ENCODE measurements at regions not wholly inside any gene's neighbourhood (a gene's known extent, or its start where the extent isn't known, plus 50 kb on each side); places are given as distances from the start of the nearest gene placed in this dataset.

GRCh38 chr10:78176320-78177317 lies 143.0 kb downstream of the RPS24 start:
- Histone ChIP-seq H2AFZ (ENCODE audit: low read length) (peak overlapping the region; percentile 60), H3K18ac (ENCODE audit: low read length) (peak overlapping the region; percentile 73), H3K4me3 (ENCODE audit: low read length in 2 of 2) (no peak overlapping the region), H3K23ac (ENCODE audit: low read depth, low read length, poor library complexity) (no peak overlapping the region), H2BK120ac (ENCODE audit: low read depth, low read length) (no peak overlapping the region), H3K4me1 (ENCODE audit: control insufficient read depth in 2 of 2, insufficient read depth in 1 of 2, low read depth in 1 of 2, low read length in 2 of 2) (peaks cover 26 to 40% of the 10 kb centered on the region in 2 donors), H4K91ac (ENCODE audit: low read depth, low read length, poor library complexity) (no peak overlapping the region), H2BK5ac (ENCODE audit: low read length) (no peak overlapping the region), H3K4ac (ENCODE audit: low read length) (no peak overlapping the region), H3K9ac (ENCODE audit: low read depth, low read length, poor library complexity) (no peak overlapping the region), H3K14ac (ENCODE audit: low read length) (no peak overlapping the region), H3K9me3 (replicated peaks in 1 of 2; ENCODE audit: control insufficient read depth in 2 of 2, insufficient read depth in 1 of 2, low read depth in 1 of 2, low read length in 2 of 2) (no peaks in the 10 kb centered on the region), H3K27me3 (ENCODE audit: control insufficient read depth in 3 of 3, insufficient read depth in 3 of 3, low read depth in 1 of 3, low read length in 3 of 3) (peaks cover 0 to 27% (median 0%) of the 10 kb centered on the region in 3 experiments), H3K79me1 (ENCODE audit: low read depth, low read length) (no peaks in the 10 kb centered on the region), H2BK12ac (ENCODE audit: low read length) (no peak overlapping the region), H2AK5ac (ENCODE audit: low read depth, low read length) (peak overlapping the region; percentile 48), H3K4me2 (ENCODE audit: insufficient read depth, low read length, poor library complexity, severe bottlenecking) (no peak overlapping the region), H4K8ac (ENCODE audit: low read depth, low read length) (no peak overlapping the region), H3K27ac (replicated peaks; ENCODE audit: low read length) (peak overlapping the region; percentile 21), H3K36me3 (replicated peaks in 1 of 2; ENCODE audit: control insufficient read depth in 2 of 2, insufficient read depth in 2 of 2, low read length in 2 of 2) (no peaks in the 10 kb centered on the region), H2BK15ac (ENCODE audit: low read length) (no peak overlapping the region)
- peak; percentile 14 for DNase-seq (ENCODE audit: low spot score)
- WGBS, 2 donors (ENCODE audit: extremely low coverage in 2 of 2, insufficient read length in 2 of 2, insufficient replicate concordance in 1 of 2): no CpG with 5 or more reads among the region's 24 CpGs

GRCh38 chr10:78177491-78178185 lies 144.0 kb downstream of the RPS24 start:
- Histone ChIP-seq H3K23ac (ENCODE audit: low read depth, low read length, poor library complexity) (no peak overlapping the region), H2BK12ac (ENCODE audit: low read length) (no peak overlapping the region), H2BK120ac (ENCODE audit: low read depth, low read length) (no peak overlapping the region), H3K4me1 (ENCODE audit: control insufficient read depth in 2 of 2, insufficient read depth in 1 of 2, low read depth in 1 of 2, low read length in 2 of 2) (peaks cover 26 to 40% of the 10 kb centered on the region in 2 donors), H3K9me3 (replicated peaks in 1 of 2; ENCODE audit: control insufficient read depth in 2 of 2, insufficient read depth in 1 of 2, low read depth in 1 of 2, low read length in 2 of 2) (no peaks in the 10 kb centered on the region), H3K36me3 (replicated peaks in 1 of 2; ENCODE audit: control insufficient read depth in 2 of 2, insufficient read depth in 2 of 2, low read length in 2 of 2) (no peaks in the 10 kb centered on the region), H4K91ac (ENCODE audit: low read depth, low read length, poor library complexity) (no peak overlapping the region), H3K14ac (ENCODE audit: low read length) (no peak overlapping the region), H3K4me3 (ENCODE audit: low read length in 2 of 2) (no peak overlapping the region), H3K4ac (ENCODE audit: low read length) (no peak overlapping the region), H2AFZ (ENCODE audit: low read length) (peak overlapping the region; percentile 60), H3K9ac (ENCODE audit: low read depth, low read length, poor library complexity) (no peak overlapping the region), H3K18ac (ENCODE audit: low read length) (peak overlapping the region; percentile 84), H3K27me3 (ENCODE audit: control insufficient read depth in 3 of 3, insufficient read depth in 3 of 3, low read depth in 1 of 3, low read length in 3 of 3) (peaks cover 0 to 22% (median 0%) of the 10 kb centered on the region in 3 experiments), H4K8ac (ENCODE audit: low read depth, low read length) (no peak overlapping the region), H2BK15ac (ENCODE audit: low read length) (no peak overlapping the region), H3K79me1 (ENCODE audit: low read depth, low read length) (no peaks in the 10 kb centered on the region), H3K27ac (replicated peaks; ENCODE audit: low read length) (no peak overlapping the region), H3K4me2 (ENCODE audit: insufficient read depth, low read length, poor library complexity, severe bottlenecking) (peak overlapping the region; percentile 29), H2BK5ac (ENCODE audit: low read length) (no peak overlapping the region), H2AK5ac (ENCODE audit: low read depth, low read length) (no peak overlapping the region)
- DNase-seq (ENCODE audit: low spot score): peak; percentile 33
- WGBS, 2 donors (ENCODE audit: extremely low coverage in 2 of 2, insufficient read length in 2 of 2, insufficient replicate concordance in 1 of 2): no CpG with 5 or more reads among the region's 20 CpGs

DNA sequence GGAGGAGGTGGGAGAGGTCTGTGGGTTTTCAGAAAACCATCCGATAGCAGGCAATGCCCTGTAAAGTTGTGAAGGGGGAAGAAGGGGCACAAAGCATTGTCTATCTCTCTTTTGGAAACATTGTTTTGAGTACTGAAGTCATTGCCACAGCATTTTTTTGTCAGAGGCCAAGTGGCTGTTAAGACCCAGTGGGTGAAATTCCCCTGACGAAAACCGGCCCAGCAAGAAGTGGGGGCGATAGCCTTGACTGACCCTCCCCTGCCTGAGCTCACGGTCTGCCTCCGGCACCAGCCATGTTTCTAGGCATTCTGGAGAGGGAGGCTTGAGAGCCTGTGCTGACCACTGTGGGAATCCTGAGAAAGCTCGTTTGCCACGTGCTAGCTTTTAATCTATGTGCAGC lies 144.7 kb downstream of the RPS24 start:
- no peak overlapping the region for H2BK5ac ChIP-seq (ENCODE audit: low read length)
- H3K9ac ChIP-seq (ENCODE audit: low read depth, low read length, poor library complexity): no peak overlapping the region
- no peaks in the 10 kb centered on the region for H3K36me3 ChIP-seq (replicated peaks in 1 of 2; ENCODE audit: control insufficient read depth in 2 of 2, insufficient read depth in 2 of 2, low read length in 2 of 2)
- no peak overlapping the region for H2BK120ac ChIP-seq (ENCODE audit: low read depth, low read length)
- H2AFZ ChIP-seq (ENCODE audit: low read length): peak overlapping the region; percentile 60
- H3K9me3 ChIP-seq (replicated peaks in 1 of 2; ENCODE audit: control insufficient read depth in 2 of 2, insufficient read depth in 1 of 2, low read depth in 1 of 2, low read length in 2 of 2): no peaks in the 10 kb centered on the region
- H3K4me3 ChIP-seq (ENCODE audit: low read length in 2 of 2): no peak overlapping the region
- H3K27ac ChIP-seq (replicated peaks; ENCODE audit: low read length): no peak overlapping the region
- H3K79me1 ChIP-seq (ENCODE audit: low read depth, low read length): no peaks in the 10 kb centered on the region
- H3K4me1 ChIP-seq (ENCODE audit: control insufficient read depth in 2 of 2, insufficient read depth in 1 of 2, low read depth in 1 of 2, low read length in 2 of 2): peaks cover 26 to 43% of the 10 kb centered on the region in 2 donors
- no peak overlapping the region for H4K91ac ChIP-seq (ENCODE audit: low read depth, low read length, poor library complexity)
- H3K4me2 ChIP-seq (ENCODE audit: insufficient read depth, low read length, poor library complexity, severe bottlenecking): no peak overlapping the region
- no peak overlapping the region for H2AK5ac ChIP-seq (ENCODE audit: low read depth, low read length)
- peak overlapping the region; percentile 60 for H3K18ac ChIP-seq (ENCODE audit: low read length)
- no peak overlapping the region for H4K8ac ChIP-seq (ENCODE audit: low read depth, low read length)
- H3K4ac ChIP-seq (ENCODE audit: low read length): no peak overlapping the region
- H3K23ac ChIP-seq (ENCODE audit: low read depth, low read length, poor library complexity): no peak overlapping the region
- no peak overlapping the region for H2BK15ac ChIP-seq (ENCODE audit: low read length)
- no peak for DNase-seq (ENCODE audit: low spot score)
- H2BK12ac ChIP-seq (ENCODE audit: low read length): no peak overlapping the region
- H3K14ac ChIP-seq (ENCODE audit: low read length): no peak overlapping the region
- peaks cover 0 to 19% (median 0%) of the 10 kb centered on the region in 3 experiments for H3K27me3 ChIP-seq (ENCODE audit: control insufficient read depth in 3 of 3, insufficient read depth in 3 of 3, low read depth in 1 of 3, low read length in 3 of 3)
- WGBS, 2 donors (ENCODE audit: extremely low coverage in 2 of 2, insufficient read length in 2 of 2, insufficient replicate concordance in 1 of 2): no CpG with 5 or more reads among the region's 8 CpGs

- H3K23ac ChIP-seq (ENCODE audit: low read depth, low read length, poor library complexity): no peak overlapping the region
- peaks cover 0 to 17% (median 0%) of the 10 kb centered on the region in 3 experiments for H3K27me3 ChIP-seq (ENCODE audit: control insufficient read depth in 3 of 3, insufficient read depth in 3 of 3, low read depth in 1 of 3, low read length in 3 of 3)
- peak overlapping the region; percentile 33 for H2AK5ac ChIP-seq (ENCODE audit: low read depth, low read length)
- H3K14ac ChIP-seq (ENCODE audit: low read length): peak overlapping the region; percentile 10
- no peak overlapping the region for H3K4me2 ChIP-seq (ENCODE audit: insufficient read depth, low read length, poor library complexity, severe bottlenecking)
- no peak overlapping the region for H3K4ac ChIP-seq (ENCODE audit: low read length)
- WGBS, 2 donors (ENCODE audit: extremely low coverage in 2 of 2, insufficient read length in 2 of 2, insufficient replicate concordance in 1 of 2): no CpG with 5 or more reads among the region's 7 CpGs
- no peak overlapping the region for H3K4me3 ChIP-seq (ENCODE audit: low read length in 2 of 2)
- H4K8ac ChIP-seq (ENCODE audit: low read depth, low read length): no peak overlapping the region
- no peak overlapping the region for H2AFZ ChIP-seq (ENCODE audit: low read length)
- no peak overlapping the region for H3K9ac ChIP-seq (ENCODE audit: low read depth, low read length, poor library complexity)
- no peaks in the 10 kb centered on the region for H3K79me1 ChIP-seq (ENCODE audit: low read depth, low read length)
- no peak overlapping the region for H2BK120ac ChIP-seq (ENCODE audit: low read depth, low read length)
- H3K9me3 ChIP-seq (replicated peaks in 1 of 2; ENCODE audit: control insufficient read depth in 2 of 2, insufficient read depth in 1 of 2, low read depth in 1 of 2, low read length in 2 of 2): no peaks in the 10 kb centered on the region
- H3K36me3 ChIP-seq (replicated peaks in 1 of 2; ENCODE audit: control insufficient read depth in 2 of 2, insufficient read depth in 2 of 2, low read length in 2 of 2): no peaks in the 10 kb centered on the region
- no peak for DNase-seq (ENCODE audit: low spot score)
- no peak overlapping the region for H3K27ac ChIP-seq (replicated peaks; ENCODE audit: low read length)
- no peak overlapping the region for H3K18ac ChIP-seq (ENCODE audit: low read length)
- H4K91ac ChIP-seq (ENCODE audit: low read depth, low read length, poor library complexity): no peak overlapping the region
- no peak overlapping the region for H2BK12ac ChIP-seq (ENCODE audit: low read length)
- H2BK15ac ChIP-seq (ENCODE audit: low read length): no peak overlapping the region
- no peak overlapping the region for H2BK5ac ChIP-seq (ENCODE audit: low read length)
- H3K4me1 ChIP-seq (ENCODE audit: control insufficient read depth in 2 of 2, insufficient read depth in 1 of 2, low read depth in 1 of 2, low read length in 2 of 2): peaks cover 26 to 43% of the 10 kb centered on the region in 2 donors
These were observed 145.3 kb downstream of the RPS24 start for GRCh38 chr10:78178940-78179339.

Measured in neuronal stem cell (in vitro differentiated cells).